ENCODE measurements at regions not wholly inside any gene's neighbourhood (a gene's known extent, or its start where the extent isn't known, plus 50 kb on each side); places are given as distances from the start of the nearest gene placed in this dataset.

DNA sequence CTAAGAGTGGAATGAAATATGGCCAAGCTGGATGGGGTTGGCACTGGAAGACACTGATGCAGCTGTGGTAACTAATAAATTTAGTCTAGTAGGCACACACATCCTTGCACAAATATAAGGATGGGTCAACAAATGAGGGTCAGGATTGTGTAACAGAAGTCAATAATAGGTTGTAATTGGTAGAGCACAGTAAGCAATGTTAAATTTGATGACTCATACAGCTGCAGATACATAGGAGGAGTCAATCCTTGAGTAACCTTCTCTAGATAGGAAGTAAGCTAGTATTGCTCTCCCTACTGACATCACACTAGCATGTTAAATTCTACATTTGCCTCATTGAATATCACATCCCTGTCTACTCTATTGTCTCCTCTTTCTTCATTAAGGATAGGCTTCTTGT is 332.1 kb downstream of the PTPRC start:
- H3K27ac ChIP-seq (ENCODE audit: low read depth in 2 of 2, low read length in 2 of 2), result no peak overlapping the region
- TF ChIP-seq, protein P1, sequence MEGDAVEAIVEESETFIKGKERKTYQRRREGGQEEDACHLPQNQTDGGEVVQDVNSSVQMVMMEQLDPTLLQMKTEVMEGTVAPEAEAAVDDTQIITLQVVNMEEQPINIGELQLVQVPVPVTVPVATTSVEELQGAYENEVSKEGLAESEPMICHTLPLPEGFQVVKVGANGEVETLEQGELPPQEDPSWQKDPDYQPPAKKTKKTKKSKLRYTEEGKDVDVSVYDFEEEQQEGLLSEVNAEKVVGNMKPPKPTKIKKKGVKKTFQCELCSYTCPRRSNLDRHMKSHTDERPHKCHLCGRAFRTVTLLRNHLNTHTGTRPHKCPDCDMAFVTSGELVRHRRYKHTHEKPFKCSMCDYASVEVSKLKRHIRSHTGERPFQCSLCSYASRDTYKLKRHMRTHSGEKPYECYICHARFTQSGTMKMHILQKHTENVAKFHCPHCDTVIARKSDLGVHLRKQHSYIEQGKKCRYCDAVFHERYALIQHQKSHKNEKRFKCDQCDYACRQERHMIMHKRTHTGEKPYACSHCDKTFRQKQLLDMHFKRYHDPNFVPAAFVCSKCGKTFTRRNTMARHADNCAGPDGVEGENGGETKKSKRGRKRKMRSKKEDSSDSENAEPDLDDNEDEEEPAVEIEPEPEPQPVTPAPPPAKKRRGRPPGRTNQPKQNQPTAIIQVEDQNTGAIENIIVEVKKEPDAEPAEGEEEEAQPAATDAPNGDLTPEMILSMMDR (IDR thresholded peaks at IDR 0.05; ENCODE audit: borderline replicate concordance, extremely low read depth, insufficient read depth), result no peak
- intact Hi-C loops (cut with DNase I), result no loop called here
- no peak overlapping the region for H3K4me3 ChIP-seq (ENCODE audit: low read length in 3 of 3)
- H3K27me3 ChIP-seq (ENCODE audit: control insufficient read depth, insufficient read depth, low read length), result no peaks in the 10 kb centered on the region
- DNase-seq (no peak), FAIRE-seq (no peak)
- H3K9me3 ChIP-seq (ENCODE audit: control insufficient read depth in 2 of 3, insufficient read depth in 1 of 3, low read length in 3 of 3), result no peaks in the 10 kb centered on the region
- H3K4me1 ChIP-seq (ENCODE audit: control insufficient read depth in 2 of 3, insufficient read depth in 2 of 3, low read depth in 1 of 3, low read length in 3 of 3), result no peaks in the 10 kb centered on the region
- no peaks in the 10 kb centered on the region for H3K36me3 ChIP-seq (ENCODE audit: control insufficient read depth in 2 of 3, insufficient read depth in 3 of 3, low read length in 3 of 3)
- no peak overlapping the region for H3K9ac ChIP-seq (ENCODE audit: low read length in 3 of 3)

DNA sequence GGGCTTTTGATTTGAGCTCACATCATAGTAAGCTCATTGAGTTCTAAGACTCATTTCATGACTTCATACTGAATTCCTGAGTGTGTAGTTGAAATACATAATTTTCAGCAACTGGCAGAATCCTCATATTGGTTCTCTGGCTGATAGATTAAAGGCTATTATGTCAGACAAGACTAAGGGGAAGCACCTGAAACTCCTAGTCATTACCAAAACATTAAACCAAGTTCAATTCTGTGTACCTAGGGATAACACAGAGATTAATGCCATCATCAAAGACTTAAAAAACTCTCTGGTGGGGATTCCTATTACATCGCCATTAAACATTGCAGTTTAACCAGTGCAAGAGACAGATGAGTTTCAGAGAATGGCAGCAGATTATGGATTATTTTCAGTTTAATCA is 339.1 kb downstream of the PTPRC start:
- no peak for FAIRE-seq
- Histone ChIP-seq H3K27ac (ENCODE audit: low read depth in 2 of 2, low read length in 2 of 2) (no peak overlapping the region), H3K27me3 (ENCODE audit: control insufficient read depth, insufficient read depth, low read length) (no peaks in the 10 kb centered on the region), H3K9ac (ENCODE audit: low read length in 3 of 3) (no peak overlapping the region), H3K36me3 (ENCODE audit: control insufficient read depth in 2 of 3, insufficient read depth in 3 of 3, low read length in 3 of 3) (no peaks in the 10 kb centered on the region), H3K4me1 (ENCODE audit: control insufficient read depth in 2 of 3, insufficient read depth in 2 of 3, low read depth in 1 of 3, low read length in 3 of 3) (no peaks in the 10 kb centered on the region), H3K4me3 (ENCODE audit: low read length in 3 of 3) (no peak overlapping the region), H3K9me3 (ENCODE audit: control insufficient read depth in 2 of 3, insufficient read depth in 1 of 3, low read length in 3 of 3) (no peaks in the 10 kb centered on the region)
- intact Hi-C loops (cut with DNase I), result no loop called here
- TF ChIP-seq, protein P1 (IDR thresholded peaks at IDR 0.05; ENCODE audit: borderline replicate concordance, extremely low read depth, insufficient read depth), result no peak
- no peak for DNase-seq

GRCh38 chr1:198978523-198978922 is 339.7 kb downstream of the PTPRC start:
- no peaks in the 10 kb centered on the region for H3K27me3 ChIP-seq (ENCODE audit: control insufficient read depth, insufficient read depth, low read length)
- no peaks in the 10 kb centered on the region for H3K4me1 ChIP-seq (ENCODE audit: control insufficient read depth in 2 of 3, insufficient read depth in 2 of 3, low read depth in 1 of 3, low read length in 3 of 3)
- H3K9me3 ChIP-seq (ENCODE audit: control insufficient read depth in 2 of 3, insufficient read depth in 1 of 3, low read length in 3 of 3), result no peaks in the 10 kb centered on the region
- H3K4me3 ChIP-seq (ENCODE audit: low read length in 3 of 3), result no peak overlapping the region
- no peak overlapping the region for H3K9ac ChIP-seq (ENCODE audit: low read length in 3 of 3)
- no peak overlapping the region for H3K27ac ChIP-seq (ENCODE audit: low read depth in 2 of 2, low read length in 2 of 2)
- intact Hi-C loops (cut with DNase I), result no loop called here
- no peak for DNase-seq
- TF ChIP-seq, protein P1 (IDR thresholded peaks at IDR 0.05; ENCODE audit: borderline replicate concordance, extremely low read depth, insufficient read depth), result no peak
- FAIRE-seq, result no peak
- H3K36me3 ChIP-seq (ENCODE audit: control insufficient read depth in 2 of 3, insufficient read depth in 3 of 3, low read length in 3 of 3), result no peaks in the 10 kb centered on the region

DNA sequence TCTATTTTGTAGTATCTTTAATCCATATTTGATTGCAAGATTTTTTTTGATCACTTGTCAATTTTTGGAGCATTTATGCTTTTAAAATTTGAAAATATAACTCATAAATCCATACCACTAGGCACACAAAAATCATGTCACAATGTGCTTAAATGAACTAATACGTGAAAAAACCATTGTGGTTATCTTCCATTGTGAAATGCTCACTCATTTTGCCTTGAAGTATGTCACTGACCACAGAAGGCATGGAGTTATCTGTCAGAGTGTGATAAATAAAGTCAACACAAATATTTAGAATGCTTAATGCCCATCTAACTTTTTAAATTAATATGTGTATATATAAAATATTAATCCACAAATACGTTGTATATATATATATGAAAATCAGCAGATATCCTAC is 347.2 kb downstream of the PTPRC start:
- TF ChIP-seq, protein P1 (IDR thresholded peaks at IDR 0.05; ENCODE audit: borderline replicate concordance, extremely low read depth, insufficient read depth), result no peak

More for the DNA sequence above, 347.2 kb downstream of the PTPRC start:
- Histone ChIP-seq H3K9me3 (ENCODE audit: control insufficient read depth in 2 of 3, insufficient read depth in 1 of 3, low read length in 3 of 3) (no peaks in the 10 kb centered on the region), H3K4me3 (ENCODE audit: low read length in 3 of 3) (no peak overlapping the region), H3K4me1 (ENCODE audit: control insufficient read depth in 2 of 3, insufficient read depth in 2 of 3, low read depth in 1 of 3, low read length in 3 of 3) (no peaks in the 10 kb centered on the region), H3K9ac (ENCODE audit: low read length in 3 of 3) (no peak overlapping the region), H3K27me3 (ENCODE audit: control insufficient read depth, insufficient read depth, low read length) (no peaks in the 10 kb centered on the region), H3K36me3 (ENCODE audit: control insufficient read depth in 2 of 3, insufficient read depth in 3 of 3, low read length in 3 of 3) (no peaks in the 10 kb centered on the region), H3K27ac (ENCODE audit: low read depth in 2 of 2, low read length in 2 of 2) (no peak overlapping the region)
- FAIRE-seq (no peak), DNase-seq (no peak)
- intact Hi-C loops (cut with DNase I), result no loop called here

Measured in kidney (tissue), 13 donors.